BLaER1 (cell line): ENCODE measurements at regions not wholly inside any gene's neighbourhood (a gene's known extent, or its start where the extent isn't known, plus 50 kb on each side); places are given as distances from the start of the nearest gene placed in this dataset.

Source experiments
- H3K27ac ChIP-seq: shearing (Covaris generic); formaldehyde crosslinking; 2 replicates; pipeline ENCODE4 v1.8.1; 2022
- H3K27me3 ChIP-seq: shearing (Covaris generic); formaldehyde crosslinking; 2 replicates; pipeline ENCODE4 v1.8.1; 2022
- H3K36me3 ChIP-seq: shearing (Covaris generic); formaldehyde crosslinking; 2 replicates; pipeline ENCODE4 v1.8.1; 2022
- H3K4me1 ChIP-seq: shearing (Covaris generic); formaldehyde crosslinking; 2 replicates; pipeline ENCODE4 v1.8.1; 2022
- H3K4me2 ChIP-seq: shearing (Covaris generic); formaldehyde crosslinking; 2 replicates; pipeline ENCODE4 v1.8.1; 2022
- H3K4me3 ChIP-seq: shearing (Covaris generic); formaldehyde crosslinking; 2 replicates; pipeline ENCODE4 v1.8.1; 2022
- H3K9ac ChIP-seq: shearing (Covaris generic); formaldehyde crosslinking; 2 replicates; pipeline ENCODE4 v1.8.1; 2022
- H3K9me3 ChIP-seq: shearing (Covaris generic); formaldehyde crosslinking; 2 replicates; pipeline ENCODE4 v1.8.1; 2022
- H4K20me1 ChIP-seq: shearing (Covaris generic); formaldehyde crosslinking; 2 replicates; pipeline ENCODE4 v1.8.1; 2022
- Cebpa-rat ChIP-seq: shearing (Covaris generic); IDR thresholded peaks from 2 replicates; pipeline ENCODE4 v1.8.1; 2022

DNA sequence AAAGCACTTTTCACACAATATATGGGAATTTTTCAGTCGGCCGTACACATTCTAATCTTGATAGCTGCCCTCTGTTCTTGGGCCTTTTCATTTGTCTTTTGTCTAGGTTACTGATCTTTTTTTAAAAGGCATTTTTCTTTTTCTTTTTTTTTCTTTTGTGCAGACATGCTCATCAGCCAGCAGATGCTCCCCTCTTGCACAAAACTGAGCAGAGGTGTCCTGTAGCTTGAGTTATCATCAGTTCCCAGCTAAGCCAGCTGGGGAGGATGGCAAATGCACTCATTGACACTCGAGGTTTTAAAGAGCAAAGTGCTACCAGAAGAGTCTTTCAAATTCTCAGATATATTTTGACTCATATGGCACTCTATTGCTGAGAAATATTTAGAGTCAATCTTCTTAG is 913.9 kb upstream of the SEL1L start:
- H3K9me3 ChIP-seq, result no peaks in the 10 kb centered on the region
- H3K4me1 ChIP-seq, result no peaks in the 10 kb centered on the region
- no peaks in the 10 kb centered on the region for H3K36me3 ChIP-seq
- no peak overlapping the region for H3K9ac ChIP-seq
- no peak overlapping the region for H3K4me2 ChIP-seq
- no peaks in the 10 kb centered on the region for H4K20me1 ChIP-seq
- H3K27ac ChIP-seq, result no peak overlapping the region
- no peak overlapping the region for H3K4me3 ChIP-seq
- no peaks in the 10 kb centered on the region for H3K27me3 ChIP-seq
- no peak for TF ChIP-seq Cebpa-rat

DNA sequence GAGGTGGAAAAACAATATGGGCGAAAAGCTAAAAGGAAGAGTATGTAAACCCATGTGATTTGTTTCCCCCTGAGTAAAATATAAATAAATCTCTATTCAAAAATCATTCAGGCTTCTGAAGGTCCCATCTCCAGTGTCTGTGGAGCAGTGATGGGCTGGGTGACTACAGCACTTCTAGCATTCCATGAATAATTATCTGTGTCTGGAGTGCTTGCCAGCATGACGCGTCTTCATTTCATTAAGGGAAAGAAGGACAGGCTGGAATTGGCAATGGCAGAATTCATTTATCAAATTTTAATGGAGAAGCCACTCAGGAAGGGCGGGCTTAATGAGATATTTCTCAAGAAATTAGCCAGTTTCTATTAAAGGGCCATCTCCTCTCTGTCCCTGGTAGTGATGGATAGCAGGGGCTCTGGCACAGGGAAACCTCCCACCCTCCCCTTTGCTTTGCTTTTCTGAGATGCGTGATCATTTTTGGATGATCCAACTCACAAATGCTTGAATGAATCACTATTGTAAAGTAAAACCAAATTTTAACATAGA is 916.3 kb upstream of the SEL1L start:
- Histone ChIP-seq H3K9me3 (no peaks in the 10 kb centered on the region), H3K36me3 (no peaks in the 10 kb centered on the region), H3K27me3 (no peaks in the 10 kb centered on the region), H3K4me1 (no peaks in the 10 kb centered on the region), H3K4me3 (no peak overlapping the region), H4K20me1 (no peaks in the 10 kb centered on the region), H3K4me2 (no peak overlapping the region), H3K9ac (no peak overlapping the region), H3K27ac (no peak overlapping the region)
- no peak for TF ChIP-seq Cebpa-rat

DNA sequence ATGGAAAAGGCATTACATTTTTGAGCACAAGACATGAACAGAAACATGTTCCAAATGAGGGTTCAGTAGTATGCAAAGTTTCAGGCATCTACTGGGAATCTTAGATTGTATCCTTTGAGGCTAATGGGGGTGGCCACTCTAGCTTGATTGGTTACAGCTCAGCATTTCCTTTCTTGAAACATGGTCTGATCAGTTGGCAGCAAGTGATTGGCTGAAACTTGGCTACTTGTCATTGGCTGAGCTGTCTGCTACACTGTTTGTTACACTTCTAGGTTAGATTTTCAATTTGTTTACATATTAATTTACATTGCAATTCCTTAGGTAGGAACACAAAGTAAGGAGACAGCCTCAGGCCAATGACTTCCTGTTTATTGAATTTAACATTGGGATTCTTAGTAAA is 918.0 kb upstream of the SEL1L start:
- no peak overlapping the region for H3K27ac ChIP-seq

DNA sequence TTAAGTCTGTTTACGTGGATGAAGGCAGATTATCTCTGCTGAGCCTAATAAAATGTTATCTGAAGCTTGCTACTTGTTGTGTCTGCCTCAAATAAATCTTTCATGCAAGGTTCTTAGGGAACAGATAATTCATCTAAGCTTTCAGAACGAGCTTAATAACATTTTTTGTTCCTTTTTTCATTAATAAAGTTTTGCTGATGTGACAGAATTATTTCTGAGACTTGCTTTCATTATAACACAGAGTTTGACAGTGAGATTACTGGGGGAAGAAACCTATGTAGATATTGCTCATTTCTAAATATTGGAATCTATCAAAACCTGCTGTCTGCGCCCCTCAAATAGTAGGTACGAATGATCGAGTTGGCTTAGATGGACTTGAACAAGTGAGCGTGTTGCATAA is 948.7 kb upstream of the SEL1L start:
- H3K4me3 ChIP-seq, result no peak overlapping the region
- H3K27me3 ChIP-seq, result no peaks in the 10 kb centered on the region
- H3K4me1 ChIP-seq, result no peaks in the 10 kb centered on the region
- H3K4me2 ChIP-seq, result no peak overlapping the region
- no peaks in the 10 kb centered on the region for H4K20me1 ChIP-seq
- no peak overlapping the region for H3K9ac ChIP-seq
- no peaks in the 10 kb centered on the region for H3K36me3 ChIP-seq
- no peak for TF ChIP-seq Cebpa-rat
- no peak overlapping the region for H3K27ac ChIP-seq
- H3K9me3 ChIP-seq, result no peaks in the 10 kb centered on the region

More for the DNA sequence above, 918.0 kb upstream of the SEL1L start:
- no peak for TF ChIP-seq Cebpa-rat
- H4K20me1 ChIP-seq, result no peaks in the 10 kb centered on the region
- H3K36me3 ChIP-seq, result no peaks in the 10 kb centered on the region
- no peak overlapping the region for H3K4me3 ChIP-seq
- no peaks in the 10 kb centered on the region for H3K27me3 ChIP-seq
- H3K4me2 ChIP-seq, result no peak overlapping the region
- H3K4me1 ChIP-seq, result no peaks in the 10 kb centered on the region
- no peak overlapping the region for H3K9ac ChIP-seq
- no peaks in the 10 kb centered on the region for H3K9me3 ChIP-seq

DNA sequence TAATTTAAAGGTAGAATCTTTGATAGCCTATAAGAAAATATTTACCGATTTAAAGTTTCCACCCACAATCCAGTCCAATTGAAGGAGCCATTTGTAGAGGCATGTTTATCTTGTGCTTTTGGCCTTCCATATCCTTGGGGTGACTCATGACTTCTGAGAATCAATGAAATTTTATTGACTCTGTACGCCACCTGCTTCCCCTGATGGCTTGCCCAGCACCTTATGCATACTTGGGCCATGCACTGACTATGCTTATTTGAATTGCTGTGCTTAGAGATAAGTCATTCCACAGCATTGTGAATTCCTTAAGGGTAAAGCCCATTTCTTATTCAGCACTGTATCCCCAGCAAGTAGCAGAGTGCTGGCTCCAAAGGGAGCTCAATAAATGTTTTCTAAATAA is 954.8 kb upstream of the SEL1L start:
- TF ChIP-seq Cebpa-rat, result no peak

DNA sequence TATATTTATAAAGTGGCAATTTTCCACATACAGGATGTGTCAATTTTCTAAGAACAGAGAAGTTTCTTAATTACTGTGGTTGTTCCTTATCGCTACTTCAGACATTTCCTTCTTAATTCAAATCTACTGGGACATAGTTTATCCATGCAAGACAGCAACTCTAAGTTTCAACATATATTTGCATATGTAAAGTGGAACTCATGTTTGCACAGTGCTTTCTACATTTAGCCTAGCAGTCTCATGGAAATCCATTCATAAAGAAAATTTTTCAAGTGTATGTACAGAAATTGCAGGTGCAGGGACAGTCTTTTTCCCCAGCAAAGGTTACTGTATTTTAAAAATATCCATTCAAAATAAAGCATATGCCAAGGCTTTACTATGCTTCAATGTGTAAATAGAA is 956.7 kb upstream of the SEL1L start:
- Histone ChIP-seq H3K4me2 (no peak overlapping the region), H3K9me3 (no peaks in the 10 kb centered on the region), H3K9ac (no peak overlapping the region)

More for the DNA sequence above, 954.8 kb upstream of the SEL1L start:
- no peaks in the 10 kb centered on the region for H4K20me1 ChIP-seq
- no peak overlapping the region for H3K27ac ChIP-seq
- no peak overlapping the region for H3K9ac ChIP-seq
- no peaks in the 10 kb centered on the region for H3K36me3 ChIP-seq
- H3K4me1 ChIP-seq, result peaks cover 6% of the 10 kb centered on the region; the same call in 1 of the 2 replicates
- H3K4me3 ChIP-seq, result no peak overlapping the region
- H3K9me3 ChIP-seq, result no peaks in the 10 kb centered on the region
- H3K4me2 ChIP-seq, result no peak overlapping the region
- H3K27me3 ChIP-seq, result no peaks in the 10 kb centered on the region

DNA sequence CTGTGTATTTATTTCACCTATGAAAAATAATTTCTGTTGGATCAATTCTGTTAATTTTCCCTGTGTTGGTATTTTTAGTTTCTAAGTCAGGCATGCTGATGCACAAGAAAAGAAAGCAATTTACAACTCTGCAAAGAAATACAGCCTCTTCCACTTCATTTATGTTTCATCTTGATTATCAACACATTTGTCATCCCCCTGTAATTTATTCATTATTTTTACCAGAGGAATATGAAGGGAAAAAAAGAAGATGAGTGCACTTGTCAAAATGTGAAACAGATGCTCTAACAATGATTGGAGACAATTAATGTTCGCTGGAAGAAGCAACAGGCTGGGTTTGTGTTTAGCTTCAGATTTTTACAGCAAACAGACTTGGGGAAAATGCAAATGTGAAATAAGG is 958.5 kb upstream of the SEL1L start:
- H3K4me2 ChIP-seq, result no peak overlapping the region
- no peak overlapping the region for H3K4me3 ChIP-seq
- peaks cover 6% of the 10 kb centered on the region; the same call in 1 of the 2 replicates for H3K4me1 ChIP-seq
- H3K27me3 ChIP-seq, result no peaks in the 10 kb centered on the region
- no peak for TF ChIP-seq Cebpa-rat
- no peaks in the 10 kb centered on the region for H3K9me3 ChIP-seq
- no peak overlapping the region for H3K9ac ChIP-seq
- H3K27ac ChIP-seq, result no peak overlapping the region
- no peaks in the 10 kb centered on the region for H3K36me3 ChIP-seq
- no peaks in the 10 kb centered on the region for H4K20me1 ChIP-seq

More for the DNA sequence above, 956.7 kb upstream of the SEL1L start:
- Histone ChIP-seq H3K27ac (no peak overlapping the region), H3K36me3 (no peaks in the 10 kb centered on the region), H3K4me3 (no peak overlapping the region), H4K20me1 (no peaks in the 10 kb centered on the region), H3K27me3 (no peaks in the 10 kb centered on the region), H3K4me1 (peaks cover 6% of the 10 kb centered on the region; the same call in 1 of the 2 replicates)
- no peak for TF ChIP-seq Cebpa-rat

DNA sequence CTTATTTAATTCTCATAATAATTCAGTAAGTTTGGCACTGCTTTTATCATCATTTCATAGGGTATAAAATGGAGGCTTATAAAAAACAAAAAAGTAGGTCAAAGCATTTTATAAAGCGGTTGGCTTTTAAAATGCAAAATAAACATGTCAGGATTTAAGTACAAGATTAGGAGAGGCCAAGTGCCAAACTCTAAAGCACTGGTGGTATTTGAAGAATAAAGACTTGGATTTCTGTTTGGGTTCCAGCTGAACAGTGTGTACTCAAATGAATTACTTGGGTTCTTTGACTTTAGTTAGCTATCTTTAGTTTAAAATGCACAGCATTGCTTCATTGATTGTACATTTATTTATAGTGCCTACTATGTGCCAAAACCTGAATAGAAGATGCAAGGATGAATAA is 966.6 kb upstream of the SEL1L start:
- Histone ChIP-seq H3K27me3 (no peaks in the 10 kb centered on the region), H3K4me2 (no peak overlapping the region), H3K36me3 (no peaks in the 10 kb centered on the region), H4K20me1 (no peaks in the 10 kb centered on the region), H3K9me3 (no peaks in the 10 kb centered on the region), H3K4me3 (no peak overlapping the region), H3K27ac (no peak overlapping the region), H3K4me1 (no peaks in the 10 kb centered on the region), H3K9ac (no peak overlapping the region)
- TF ChIP-seq Cebpa-rat, result no peak

DNA sequence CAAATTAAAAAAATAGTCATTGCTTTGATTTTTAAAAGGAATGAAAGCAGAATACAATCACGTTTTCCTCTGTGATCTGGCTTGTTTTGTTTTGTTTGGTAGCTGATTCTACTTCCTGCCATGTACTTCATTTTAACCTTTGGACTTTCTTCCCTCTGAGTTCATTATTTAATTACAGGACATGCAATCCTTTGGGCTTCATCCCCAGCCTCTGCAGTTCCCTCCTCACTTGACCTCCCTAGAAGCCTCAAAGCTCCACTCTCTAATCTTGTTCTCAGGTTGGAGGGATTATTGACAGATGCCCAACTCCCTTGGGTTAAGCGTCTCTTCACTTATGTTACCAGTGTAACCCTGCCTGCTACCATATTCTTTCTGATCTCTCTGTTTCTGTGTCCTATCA is 967.9 kb upstream of the SEL1L start:
- Histone ChIP-seq H3K4me1 (no peaks in the 10 kb centered on the region), H3K4me3 (no peak overlapping the region), H4K20me1 (no peaks in the 10 kb centered on the region), H3K36me3 (no peaks in the 10 kb centered on the region), H3K27me3 (no peaks in the 10 kb centered on the region), H3K27ac (no peak overlapping the region), H3K9ac (no peak overlapping the region), H3K9me3 (no peaks in the 10 kb centered on the region), H3K4me2 (no peak overlapping the region)
- TF ChIP-seq Cebpa-rat, result no peak

DNA sequence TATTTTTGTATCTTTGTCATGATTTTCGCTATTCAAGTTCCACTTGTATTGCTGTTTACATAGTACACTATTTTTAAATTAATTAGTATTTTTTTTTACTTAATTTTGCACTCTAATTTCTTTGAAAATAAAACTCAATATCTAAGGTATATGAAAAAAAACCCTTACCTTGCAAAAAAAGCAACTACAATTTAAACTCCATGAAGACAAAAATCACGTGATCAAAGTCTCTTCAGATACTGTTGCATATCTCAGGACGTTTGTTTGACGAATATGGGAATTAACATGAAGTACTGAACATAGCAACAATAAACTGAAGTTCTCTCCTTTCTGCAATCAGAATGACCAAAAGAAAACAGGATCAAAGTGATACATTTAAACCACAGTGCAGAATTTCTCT is 968.4 kb upstream of the SEL1L start:
- H3K4me3 ChIP-seq, result no peak overlapping the region
- no peak for TF ChIP-seq Cebpa-rat
- H3K27ac ChIP-seq, result no peak overlapping the region
- no peak overlapping the region for H3K4me2 ChIP-seq
- H3K27me3 ChIP-seq, result no peaks in the 10 kb centered on the region
- no peak overlapping the region for H3K9ac ChIP-seq
- no peaks in the 10 kb centered on the region for H3K4me1 ChIP-seq
- no peaks in the 10 kb centered on the region for H3K36me3 ChIP-seq
- no peaks in the 10 kb centered on the region for H4K20me1 ChIP-seq
- no peaks in the 10 kb centered on the region for H3K9me3 ChIP-seq

DNA sequence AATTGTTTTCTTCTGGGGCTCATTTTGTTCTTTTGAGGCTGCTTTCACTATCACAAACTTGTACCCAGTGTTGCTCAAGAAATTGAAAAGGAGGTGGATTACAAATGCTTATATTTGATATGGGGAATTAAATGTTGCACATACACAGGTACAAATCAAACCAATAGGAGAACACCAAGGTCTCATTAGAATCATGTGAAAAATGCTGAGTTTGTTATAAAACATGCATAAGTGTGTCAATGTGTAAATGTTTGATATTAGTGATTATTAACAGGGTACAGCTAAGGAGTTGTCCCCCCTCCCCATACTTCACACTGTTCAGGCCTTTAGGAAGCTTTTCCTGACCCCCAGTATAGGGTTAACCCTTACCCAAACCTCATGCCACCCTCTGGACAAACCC is 971.2 kb upstream of the SEL1L start:
- Histone ChIP-seq H3K4me1 (no peaks in the 10 kb centered on the region), H3K4me3 (no peak overlapping the region), H3K36me3 (no peaks in the 10 kb centered on the region), H3K9me3 (no peaks in the 10 kb centered on the region), H3K27ac (no peak overlapping the region), H3K9ac (no peak overlapping the region), H3K27me3 (no peaks in the 10 kb centered on the region), H4K20me1 (no peaks in the 10 kb centered on the region), H3K4me2 (no peak overlapping the region)
- TF ChIP-seq Cebpa-rat, result no peak
